ENCODE measurements at regions not wholly inside any gene's neighbourhood (a gene's known extent, or its start where the extent isn't known, plus 50 kb on each side); places are given as distances from the start of the nearest gene placed in this dataset.

DNA sequence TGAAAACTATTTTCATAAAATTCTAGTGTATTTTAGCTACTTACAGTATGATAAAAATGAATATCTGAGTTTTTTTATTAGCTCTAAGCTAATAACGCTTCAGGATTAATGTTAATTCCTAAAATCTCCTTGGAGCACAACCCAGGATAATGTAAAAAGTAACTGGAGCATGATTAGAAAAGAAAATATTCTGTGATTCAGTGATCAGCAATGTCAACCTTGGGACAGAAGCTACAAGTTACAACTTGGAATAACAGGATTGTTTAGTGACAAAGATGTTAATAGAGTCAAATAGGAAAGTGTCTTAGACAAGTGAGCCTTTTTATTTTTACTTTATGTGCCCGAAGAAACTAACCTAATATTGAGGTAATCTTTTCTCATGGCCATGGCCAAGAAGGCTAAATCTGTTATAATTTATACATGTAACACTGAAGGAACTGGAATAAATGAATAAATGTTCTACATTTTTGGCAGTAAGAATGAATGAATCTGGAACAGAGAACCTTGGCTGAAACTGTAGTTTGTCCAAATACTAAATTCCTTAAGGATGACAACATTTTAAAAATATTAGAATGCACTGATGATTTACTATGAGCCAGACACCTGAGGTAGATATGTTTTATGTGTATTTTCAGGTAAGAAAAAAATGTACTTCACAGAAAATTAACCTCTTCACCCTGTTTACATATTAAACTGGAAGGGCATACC is 994.0 kb downstream of the GRIK2 start:
- TF ChIP-seq, protein P1, sequence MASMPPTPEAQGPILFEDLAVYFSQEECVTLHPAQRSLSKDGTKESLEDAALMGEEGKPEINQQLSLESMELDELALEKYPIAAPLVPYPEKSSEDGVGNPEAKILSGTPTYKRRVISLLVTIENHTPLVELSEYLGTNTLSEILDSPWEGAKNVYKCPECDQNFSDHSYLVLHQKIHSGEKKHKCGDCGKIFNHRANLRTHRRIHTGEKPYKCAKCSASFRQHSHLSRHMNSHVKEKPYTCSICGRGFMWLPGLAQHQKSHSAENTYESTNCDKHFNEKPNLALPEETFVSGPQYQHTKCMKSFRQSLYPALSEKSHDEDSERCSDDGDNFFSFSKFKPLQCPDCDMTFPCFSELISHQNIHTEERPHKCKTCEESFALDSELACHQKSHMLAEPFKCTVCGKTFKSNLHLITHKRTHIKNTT (CRISPR knock-in tag; IDR thresholded peaks at IDR 0.05): no peak
- TF ChIP-seq, protein P2, sequence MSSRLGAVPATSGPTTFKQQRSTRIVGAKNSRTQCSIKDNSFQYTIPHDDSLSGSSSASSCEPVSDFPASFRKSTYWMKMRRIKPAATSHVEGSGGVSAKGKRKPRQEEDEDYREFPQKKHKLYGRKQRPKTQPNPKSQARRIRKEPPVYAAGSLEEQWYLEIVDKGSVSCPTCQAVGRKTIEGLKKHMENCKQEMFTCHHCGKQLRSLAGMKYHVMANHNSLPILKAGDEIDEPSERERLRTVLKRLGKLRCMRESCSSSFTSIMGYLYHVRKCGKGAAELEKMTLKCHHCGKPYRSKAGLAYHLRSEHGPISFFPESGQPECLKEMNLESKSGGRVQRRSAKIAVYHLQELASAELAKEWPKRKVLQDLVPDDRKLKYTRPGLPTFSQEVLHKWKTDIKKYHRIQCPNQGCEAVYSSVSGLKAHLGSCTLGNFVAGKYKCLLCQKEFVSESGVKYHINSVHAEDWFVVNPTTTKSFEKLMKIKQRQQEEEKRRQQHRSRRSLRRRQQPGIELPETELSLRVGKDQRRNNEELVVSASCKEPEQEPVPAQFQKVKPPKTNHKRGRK (CRISPR knock-in tag; IDR thresholded peaks at IDR 0.05): no peak
- no peak for TF ChIP-seq XRCC5 (optimal IDR thresholded peaks at IDR 0.05; ENCODE audit: low read length)

All from HepG2 (cell line).